A549 (cell line): ENCODE measurements at regions not wholly inside any gene's neighbourhood (a gene's known extent, or its start where the extent isn't known, plus 50 kb on each side); places are given as distances from the start of the nearest gene placed in this dataset.
A peak's percentile ranks its signal among the peaks of the same experiment; 100 is the strongest.
"Not testable (repeated sequence)": the region's sequence is repeated elsewhere in the genome, so short reads cannot be mapped to it uniquely, and the experiment has no call there.

Source experiments
- ATAC-seq, 2 experiments: fragments of 200-7000 bp in 1 of 2; fragments of >200 bp in 1 of 2; cut with Nextera tagmentation in 1 of 2; cut with Tn5 transposase in 1 of 2; 3 replicates each; pipeline versions ENCODE4 v1.8.0 to v1.9.1; 2018 to 2020; ENCODE audit warnings: mild to moderate bottlenecking in 1 of 2, moderate library complexity in 1 of 2
- CTCF ChIA-PET: fragments of 300-600 bp; sonication (Branson Sonifier 250); formaldehyde crosslinking; extraction: SDS; loops from one replicate; lab custom pipeline; 2021; ENCODE audit warnings: antibody characterized with exemption, inconsistent platforms; lab: Yijun Ruan, JAX
- POLR2A ChIA-PET: fragments of 350-600 bp; formaldehyde crosslinking; extraction: SDS; loops from one replicate; lab custom pipeline; 2021; ENCODE audit warnings: antibody characterized with exemption, inconsistent platforms; lab: Yijun Ruan, JAX
- DNase-seq, 2 experiments: peaks; one replicate each; pipeline versions ENCODE4 v3.0.0 to v3.0.0-alpha.2; 2011 to 2016; ENCODE audit warnings: low read depth in 1 of 2, low spot score in 1 of 2
- FAIRE-seq: peaks from 2 replicates; lab custom pipeline; 2011; peaks lifted over from hg19 to GRCh38; lab: Jason Lieb, UNC
- H3K27ac ChIP-seq, 2 experiments: fragments of >200 bp; sonication (Bioruptor Twin); formaldehyde crosslinking; 3 replicates each; pipeline ENCODE4 v1.5.1; 2016 to 2017
- H3K4me1 ChIP-seq: fragments of >200 bp; sonication (Bioruptor Twin); formaldehyde crosslinking; 3 replicates; pipeline ENCODE4 v1.6.1; 2016
- H3K4me2 ChIP-seq: fragments of >200 bp; sonication (Bioruptor Twin); formaldehyde crosslinking; 3 replicates; pipeline ENCODE4 v1.6.1; 2016
- H3K4me3 ChIP-seq: fragments of >200 bp; sonication (Bioruptor Twin); formaldehyde crosslinking; 3 replicates; pipeline ENCODE4 v1.5.1; 2016
- H3K9me3 ChIP-seq: fragments of >200 bp; sonication (Bioruptor Twin); formaldehyde crosslinking; 3 replicates; pipeline ENCODE4 v1.6.1; 2016
- BHLHE40 ChIP-seq: IDR thresholded peaks from 2 replicates; pipeline ENCODE4 v1.6.1; 2012; ENCODE audit warnings: low read depth, low read length, inconsistent platforms
- CEBPB ChIP-seq, 2 experiments: fragments of >200 bp in 1 of 2; sonication (Bioruptor Twin) in 1 of 2; formaldehyde crosslinking in 1 of 2; IDR thresholded peaks; 2 replicates each; pipeline ENCODE4 v1.6.1; 2012 to 2016
- CHD4 ChIP-seq: fragments of 200-600 bp; sonication (generic); IDR thresholded peaks from 2 replicates; pipeline ENCODE4 v1.6.1; 2016; ENCODE audit warnings: antibody characterized with exemption, mild to moderate bottlenecking, borderline replicate concordance
- EHF ChIP-seq: fragments of 250-450 bp; sonication (Bioruptor Pico); IDR thresholded peaks from 2 replicates; pipeline ENCODE4 v1.5.0; 2020; ENCODE audit warnings: mild to moderate bottlenecking
- EHMT2 ChIP-seq: fragments of 200-600 bp; sonication (generic); IDR thresholded peaks from 2 replicates; pipeline ENCODE4 v1.6.1; 2016; ENCODE audit warnings: antibody characterized with exemption, low read depth, mild to moderate bottlenecking, moderate library complexity
- EP300 ChIP-seq, 2 experiments: fragments of >200 bp; sonication (Bioruptor Twin); formaldehyde crosslinking; IDR thresholded peaks; 2 replicates in 1 of 2; 3 replicates in 1 of 2; pipeline ENCODE4 v1.6.1; 2016 to 2017
- FOSB ChIP-seq: fragments of 250-450 bp; sonication (Bioruptor Pico); IDR thresholded peaks from 2 replicates; pipeline ENCODE4 v1.5.0; 2020; ENCODE audit warnings: mild to moderate bottlenecking, moderate library complexity
- GATA3 ChIP-seq: IDR thresholded peaks from 2 replicates; pipeline ENCODE4 v1.6.1; 2012; ENCODE audit warnings: borderline replicate concordance
- HOXA7 ChIP-seq: fragments of 250-450 bp; sonication (Bioruptor Pico); IDR thresholded peaks from 2 replicates; pipeline ENCODE4 v1.5.0; 2020; ENCODE audit warnings: mild to moderate bottlenecking, moderate library complexity
- JUN ChIP-seq, 2 experiments: fragments of >200 bp; sonication (Bioruptor Twin); formaldehyde crosslinking; IDR thresholded peaks; 2 replicates in 1 of 2; 3 replicates in 1 of 2; pipeline ENCODE4 v1.6.1; 2016 to 2017
- JUNB ChIP-seq: fragments of >200 bp; sonication (Bioruptor Twin); formaldehyde crosslinking; IDR thresholded peaks from 2 replicates; pipeline ENCODE4 v1.6.1; 2016
- MAZ ChIP-seq: fragments of 150-350 bp; IDR thresholded peaks from 2 replicates; pipeline ENCODE4 v1.6.1; 2014; ENCODE audit warnings: antibody characterized with exemption, low read depth, low read length, borderline replicate concordance
- NPAS2 ChIP-seq: fragments of 250-450 bp; sonication (Bioruptor Pico); IDR thresholded peaks from 2 replicates; pipeline ENCODE4 v1.8.0; 2022; ENCODE audit warnings: mild to moderate bottlenecking, moderate library complexity, borderline replicate concordance
- PHF8 ChIP-seq: fragments of 200-600 bp; sonication (generic); IDR thresholded peaks from 2 replicates; pipeline ENCODE4 v1.6.1; 2016; ENCODE audit warnings: low read depth, mild to moderate bottlenecking, antibody characterized with exemption, moderate library complexity, borderline replicate concordance
- POLR2A ChIP-seq: IDR thresholded peaks from 2 replicates; pipeline ENCODE4 v1.6.1; 2012; ENCODE audit warnings: mild to moderate bottlenecking, low read length
- RAD21 ChIP-seq, 2 experiments: fragments of >200 bp in 1 of 2; sonication (Bioruptor Twin) in 1 of 2; formaldehyde crosslinking in 1 of 2; IDR thresholded peaks in 1 of 2; conservative IDR thresholded peaks in 1 of 2; 2 replicates in 1 of 2; 3 replicates in 1 of 2; pipeline ENCODE4 v1.6.1; 2012 to 2018; ENCODE audit warnings: inconsistent platforms in 1 of 2
- SMC3 ChIP-seq: fragments of >200 bp; sonication (Bioruptor Twin); formaldehyde crosslinking; IDR thresholded peaks from 3 replicates; pipeline ENCODE4 v1.6.1; 2018; ENCODE audit warnings: inconsistent platforms
- TP53 ChIP-seq: fragments of 250-450 bp; sonication (Bioruptor Pico); IDR thresholded peaks from 2 replicates; pipeline ENCODE4 v1.5.0; 2021; ENCODE audit warnings: mild to moderate bottlenecking, moderate library complexity
- ZC3H11A ChIP-seq: fragments of 450-650 bp; IDR thresholded peaks from 2 replicates; pipeline ENCODE4 v1.6.1; 2014; ENCODE audit warnings: antibody characterized with exemption, mild to moderate bottlenecking
- WGBS: methylation state at CpG from one replicate; pipeline ENCODE4 v1.1.6; 2017; ENCODE audit errors: missing lambda C conversion rate; 5-methylcytosine and 5-hydroxymethylcytosine counted together
- TF ChIP-seq, protein P1 (sequence below): fragments of >200 bp; sonication (Bioruptor Twin); formaldehyde crosslinking; IDR thresholded peaks from 2 replicates; pipeline ENCODE4 v1.6.1; 2016
- TF ChIP-seq, protein P2 (sequence below): IDR thresholded peaks from 2 replicates; pipeline ENCODE4 v1.6.1; 2012
- TF ChIP-seq, protein P3 (sequence below): IDR thresholded peaks from 2 replicates; pipeline ENCODE4 v1.6.1; 2012
- TF ChIP-seq, protein P4 (sequence below): fragments of 200-600 bp; sonication (generic); IDR thresholded peaks from 2 replicates; pipeline ENCODE4 v1.6.1; 2016; ENCODE audit warnings: antibody characterized with exemption, mild to moderate bottlenecking, moderate library complexity
- TF ChIP-seq, protein P5 (sequence below): fragments of 450-650 bp; IDR thresholded peaks from 2 replicates; pipeline ENCODE4 v1.6.1; 2014; ENCODE audit warnings: antibody characterized with exemption

DNA sequence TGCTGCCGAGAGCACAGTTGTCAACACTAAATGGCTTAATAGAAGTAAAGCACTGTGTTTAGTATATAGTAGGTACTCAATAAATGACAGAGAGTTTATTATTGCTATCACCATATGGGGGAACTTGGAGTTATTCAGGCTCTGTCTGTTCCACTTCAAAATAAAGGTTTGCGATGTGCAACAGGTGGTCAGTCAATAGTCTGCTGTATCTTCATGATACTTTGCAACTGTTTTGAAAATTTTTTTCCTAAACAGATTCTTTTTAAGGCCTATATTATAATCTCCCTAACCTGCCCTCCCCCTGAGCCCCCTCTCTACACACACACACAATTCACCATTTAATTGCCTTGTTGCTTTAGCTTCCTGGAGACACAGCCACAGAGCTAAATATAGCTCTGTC, 164.7 kb upstream of the NR2F2 start (continued):
- TF ChIP-seq, protein P1, sequence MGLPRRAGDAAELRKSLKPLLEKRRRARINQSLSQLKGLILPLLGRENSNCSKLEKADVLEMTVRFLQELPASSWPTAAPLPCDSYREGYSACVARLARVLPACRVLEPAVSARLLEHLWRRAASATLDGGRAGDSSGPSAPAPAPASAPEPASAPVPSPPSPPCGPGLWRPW, result no peak
- TF ChIP-seq SMC3, result no peak
- no peak for TF ChIP-seq RAD21 (conservative IDR thresholded peaks at IDR 0.05 in 1 of 2, IDR thresholded peaks at IDR 0.05 in 1 of 2)
- TF ChIP-seq PHF8, result no peak

DNA sequence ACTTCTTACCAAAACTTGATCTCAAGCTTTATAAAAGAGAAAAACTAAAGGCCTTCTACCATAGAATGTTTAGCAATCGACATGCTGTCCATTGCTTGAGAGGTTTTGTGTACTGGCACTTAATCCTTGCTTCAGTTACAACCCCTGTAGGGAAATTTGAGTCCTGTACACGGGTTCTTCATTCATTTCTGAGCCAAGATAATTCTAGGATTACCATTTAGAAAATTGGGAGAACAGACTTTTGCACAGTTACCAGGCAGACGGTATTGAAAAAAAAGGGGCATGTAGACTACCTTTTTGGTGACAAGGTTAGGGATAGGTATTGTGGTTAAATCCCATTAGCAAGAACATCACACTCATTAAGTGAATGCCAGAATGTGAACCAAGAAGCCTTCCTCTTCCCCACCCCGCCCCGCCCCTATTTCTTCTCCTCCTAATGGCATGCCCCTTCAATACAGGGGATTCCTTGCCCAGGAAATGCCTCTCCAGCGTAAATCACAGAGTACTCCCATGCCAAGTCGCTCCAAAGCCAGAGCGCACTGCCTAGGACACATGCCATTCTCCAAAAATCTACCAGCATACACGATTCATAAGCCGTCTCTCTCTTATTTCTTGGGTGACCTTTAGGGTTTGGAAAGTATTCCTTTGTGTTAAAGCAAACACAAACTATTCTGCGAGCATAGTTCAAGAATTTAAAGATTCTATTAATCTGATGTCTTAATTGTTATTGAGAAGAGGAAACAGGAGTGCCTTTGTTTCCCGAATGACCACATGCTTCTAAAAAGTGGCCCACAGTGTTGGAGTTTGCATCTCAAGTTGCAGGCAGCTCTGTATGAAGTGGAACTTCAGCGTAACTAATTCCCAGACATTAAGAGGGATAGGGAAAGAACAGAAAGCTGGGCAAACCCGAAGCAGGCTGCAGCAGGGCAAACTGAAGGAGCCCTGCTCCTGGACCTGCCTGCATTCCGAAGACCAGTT, 164.0 kb upstream of the NR2F2 start:
- ChIA-PET CTCF (interaction anchor here (0.6 to 1.2 kb wide), 4 partner anchors 11 to 161 kb away, joined by 3 to 4 read pairs (median 3); no protein-coding TSS in a partner anchor), POLR2A (no interaction called here)
- TF ChIP-seq POLR2A (no peak), FOSB (CRISPR knock-in tag) (no peak), EHF (no peak), HOXA7 (no peak), CHD4 (no peak)
- Histone ChIP-seq H3K9me3 (0 out of 3 replicates have a peak, but pooled peaks cover 4% of the 10 kb centered on the region), H3K27ac (no peak overlapping the region), H3K4me2 (no peak overlapping the region), H3K4me1 (peaks cover 14% of the 10 kb centered on the region; the same call in 1 of the 3 replicates), H3K4me3 (no peak overlapping the region)
- no peak for ATAC-seq
- FAIRE-seq, result no peak
- 71% methylated on average over 15 of the region's 15 CpGs for WGBS
- DNase-seq, result no peak

DNA sequence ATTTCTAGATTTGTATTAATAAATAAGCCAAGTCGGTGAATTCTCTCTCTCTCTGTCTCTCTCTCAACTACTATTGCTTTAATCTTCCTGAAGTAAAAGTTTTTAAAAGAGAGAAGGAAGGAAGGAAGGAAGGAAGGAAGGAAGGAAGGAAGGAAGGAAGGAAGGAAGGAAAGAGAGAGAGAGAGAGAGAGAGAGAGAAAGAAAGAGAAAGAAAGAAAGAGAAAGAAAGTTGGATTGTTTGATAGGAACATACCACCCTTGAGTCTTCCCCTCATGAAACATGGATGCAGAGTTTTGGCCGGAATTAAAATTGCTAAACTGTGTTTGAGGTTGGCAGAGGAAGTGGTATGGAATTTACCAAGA, 159.9 kb upstream of the NR2F2 start:
- H3K4me1 ChIP-seq, result peaks cover 21% of the 10 kb centered on the region; the same call in 2 of the 3 replicates
- FAIRE-seq, POLR2A ChIA-PET, CTCF ChIA-PET, H3K9me3 ChIP-seq, DNase-seq: not testable (repeated sequence)
- ATAC-seq, result peak in 1 of 2 experiments; percentile 38; a peak in 3 of 6 replicates
- H3K4me3 ChIP-seq, result peak overlapping the region; percentile 14
- H3K4me2 ChIP-seq, result peak overlapping the region; percentile 74
- H3K27ac ChIP-seq, result peak overlapping the region; percentile 66 to 70
- 52% methylated on average over 2 of the region's 2 CpGs for WGBS

DNA sequence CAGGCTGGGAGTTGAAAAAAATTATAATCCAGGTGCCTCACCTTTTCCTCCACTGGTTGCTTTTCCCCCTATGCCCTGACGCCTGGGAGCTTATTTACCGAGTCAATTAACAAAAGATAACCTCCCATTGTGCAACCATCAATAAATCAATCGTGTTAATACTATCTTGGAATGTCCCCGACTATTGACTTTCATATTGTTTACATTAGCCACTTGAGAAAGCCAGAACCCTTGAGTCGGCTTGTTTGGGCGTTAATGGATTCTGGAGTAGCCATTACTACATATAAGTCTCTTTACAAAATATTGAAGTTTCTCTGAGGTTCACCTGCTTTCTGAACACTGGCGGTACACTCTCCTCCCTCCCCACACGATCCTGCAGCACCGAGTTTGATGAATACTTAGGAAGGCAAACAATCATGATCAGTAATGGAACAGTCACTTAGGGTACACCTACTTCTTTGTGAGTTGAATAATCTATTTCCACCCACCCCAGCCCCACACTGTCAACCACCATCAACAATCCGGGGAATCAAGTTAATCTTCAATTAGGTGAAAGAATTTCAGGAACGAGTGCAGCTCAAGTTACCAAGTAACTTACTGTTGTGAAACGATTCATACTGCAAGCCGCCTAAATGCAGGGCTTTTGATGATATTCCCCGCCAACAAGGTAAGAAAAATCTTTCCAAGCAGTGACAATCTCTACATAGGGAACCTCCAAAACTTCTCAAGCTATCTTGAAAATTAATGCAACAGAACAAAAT, 159.3 kb upstream of the NR2F2 start:
- H3K4me2 ChIP-seq, result peak overlapping the region; percentile 74
- FAIRE-seq (no peak), DNase-seq (peak; percentile 28 to 78), ATAC-seq (peak; percentile 70 to 85)
- peaks cover 21% of the 10 kb centered on the region; the same call in 2 of the 3 replicates for H3K4me1 ChIP-seq
- 0 out of 3 replicates have a peak, but pooled peaks cover 4% of the 10 kb centered on the region for H3K9me3 ChIP-seq
- peak overlapping the region; percentile 14 for H3K4me3 ChIP-seq
- POLR2A ChIA-PET, result no interaction called here
- 12% methylated on average over 14 of the region's 14 CpGs for WGBS
- CTCF ChIA-PET, result interaction anchor here (0.8 kb wide), 1 partner anchor 47 kb away, joined by 3 read pairs; no protein-coding TSS in a partner anchor
- H3K27ac ChIP-seq, result peak overlapping the region; percentile 66 to 70
- no peak for TF ChIP-seq NPAS2 (CRISPR knock-in tag)
- peak; percentile 80 for TF ChIP-seq GATA3
- TF ChIP-seq CEBPB (IDR thresholded peaks at IDR 0.05), result peak; percentile 10 to 91; a peak in 3 of 4 replicates
- TF ChIP-seq PHF8, result no peak
- TF ChIP-seq EP300 (IDR thresholded peaks at IDR 0.05), result no peak; a peak in 1 of 5 replicates
- no peak for TF ChIP-seq JUN (IDR thresholded peaks at IDR 0.05)
- TF ChIP-seq EHMT2, result no peak
- no peak for TF ChIP-seq MAZ
- TF ChIP-seq, protein P2, sequence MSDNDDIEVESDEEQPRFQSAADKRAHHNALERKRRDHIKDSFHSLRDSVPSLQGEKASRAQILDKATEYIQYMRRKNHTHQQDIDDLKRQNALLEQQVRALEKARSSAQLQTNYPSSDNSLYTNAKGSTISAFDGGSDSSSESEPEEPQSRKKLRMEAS, result peak; percentile 9; the same call in 1 of the 2 replicates
- TF ChIP-seq, protein P3, sequence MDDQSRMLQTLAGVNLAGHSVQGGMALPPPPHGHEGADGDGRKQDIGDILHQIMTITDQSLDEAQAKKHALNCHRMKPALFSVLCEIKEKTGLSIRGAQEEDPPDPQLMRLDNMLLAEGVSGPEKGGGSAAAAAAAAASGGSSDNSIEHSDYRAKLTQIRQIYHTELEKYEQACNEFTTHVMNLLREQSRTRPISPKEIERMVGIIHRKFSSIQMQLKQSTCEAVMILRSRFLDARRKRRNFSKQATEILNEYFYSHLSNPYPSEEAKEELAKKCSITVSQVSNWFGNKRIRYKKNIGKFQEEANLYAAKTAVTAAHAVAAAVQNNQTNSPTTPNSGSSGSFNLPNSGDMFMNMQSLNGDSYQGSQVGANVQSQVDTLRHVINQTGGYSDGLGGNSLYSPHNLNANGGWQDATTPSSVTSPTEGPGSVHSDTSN, result no peak
- TF ChIP-seq BHLHE40, result no peak
- TF ChIP-seq, protein P4, sequence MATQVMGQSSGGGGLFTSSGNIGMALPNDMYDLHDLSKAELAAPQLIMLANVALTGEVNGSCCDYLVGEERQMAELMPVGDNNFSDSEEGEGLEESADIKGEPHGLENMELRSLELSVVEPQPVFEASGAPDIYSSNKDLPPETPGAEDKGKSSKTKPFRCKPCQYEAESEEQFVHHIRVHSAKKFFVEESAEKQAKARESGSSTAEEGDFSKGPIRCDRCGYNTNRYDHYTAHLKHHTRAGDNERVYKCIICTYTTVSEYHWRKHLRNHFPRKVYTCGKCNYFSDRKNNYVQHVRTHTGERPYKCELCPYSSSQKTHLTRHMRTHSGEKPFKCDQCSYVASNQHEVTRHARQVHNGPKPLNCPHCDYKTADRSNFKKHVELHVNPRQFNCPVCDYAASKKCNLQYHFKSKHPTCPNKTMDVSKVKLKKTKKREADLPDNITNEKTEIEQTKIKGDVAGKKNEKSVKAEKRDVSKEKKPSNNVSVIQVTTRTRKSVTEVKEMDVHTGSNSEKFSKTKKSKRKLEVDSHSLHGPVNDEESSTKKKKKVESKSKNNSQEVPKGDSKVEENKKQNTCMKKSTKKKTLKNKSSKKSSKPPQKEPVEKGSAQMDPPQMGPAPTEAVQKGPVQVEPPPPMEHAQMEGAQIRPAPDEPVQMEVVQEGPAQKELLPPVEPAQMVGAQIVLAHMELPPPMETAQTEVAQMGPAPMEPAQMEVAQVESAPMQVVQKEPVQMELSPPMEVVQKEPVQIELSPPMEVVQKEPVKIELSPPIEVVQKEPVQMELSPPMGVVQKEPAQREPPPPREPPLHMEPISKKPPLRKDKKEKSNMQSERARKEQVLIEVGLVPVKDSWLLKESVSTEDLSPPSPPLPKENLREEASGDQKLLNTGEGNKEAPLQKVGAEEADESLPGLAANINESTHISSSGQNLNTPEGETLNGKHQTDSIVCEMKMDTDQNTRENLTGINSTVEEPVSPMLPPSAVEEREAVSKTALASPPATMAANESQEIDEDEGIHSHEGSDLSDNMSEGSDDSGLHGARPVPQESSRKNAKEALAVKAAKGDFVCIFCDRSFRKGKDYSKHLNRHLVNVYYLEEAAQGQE, result no peak
- TF ChIP-seq JUNB, result no peak
- no peak for TF ChIP-seq ZC3H11A
- TF ChIP-seq, protein P5, sequence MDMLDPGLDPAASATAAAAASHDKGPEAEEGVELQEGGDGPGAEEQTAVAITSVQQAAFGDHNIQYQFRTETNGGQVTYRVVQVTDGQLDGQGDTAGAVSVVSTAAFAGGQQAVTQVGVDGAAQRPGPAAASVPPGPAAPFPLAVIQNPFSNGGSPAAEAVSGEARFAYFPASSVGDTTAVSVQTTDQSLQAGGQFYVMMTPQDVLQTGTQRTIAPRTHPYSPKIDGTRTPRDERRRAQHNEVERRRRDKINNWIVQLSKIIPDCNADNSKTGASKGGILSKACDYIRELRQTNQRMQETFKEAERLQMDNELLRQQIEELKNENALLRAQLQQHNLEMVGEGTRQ, result no peak
- no peak for TF ChIP-seq TP53 (CRISPR knock-in tag)
